HG03175 (cell line): ENCODE measurements at regions not wholly inside any gene's neighbourhood (a gene's known extent, or its start where the extent isn't known, plus 50 kb on each side); places are given as distances from the start of the nearest gene placed in this dataset.

ENCODE experiments used
- ATAC-seq: cut with Tn5 transposase; IDR thresholded peaks from one replicate; pipeline ENCODE4 v1.9.1; 2021; ENCODE audit warnings: mild to moderate bottlenecking, moderate library complexity; ENCODE audit not compliant: unreplicated experiment

GRCh38 chr12:92539976-92540781 lies 162.6 kb upstream of the PLEKHG7 start:
- no peak for ATAC-seq

- peak; percentile 34 for ATAC-seq
These were observed 163.6 kb upstream of the PLEKHG7 start for GRCh38 chr12:92539110-92539749.

GRCh38 chr12:92537290-92537960 lies 165.4 kb upstream of the PLEKHG7 start:
- ATAC-seq = peak; percentile 41

GRCh38 chr12:92535961-92536360 lies 166.8 kb upstream of the PLEKHG7 start:
- no peak for ATAC-seq

- no peak for ATAC-seq
These were observed 169.4 kb upstream of the PLEKHG7 start for GRCh38 chr12:92533280-92533890.

- no peak for ATAC-seq
These were observed 172.1 kb upstream of the PLEKHG7 start for GRCh38 chr12:92530706-92531105.

GRCh38 chr12:92529944-92530343 lies 172.8 kb upstream of the PLEKHG7 start:
- ATAC-seq = no peak

- no peak for ATAC-seq
These were observed 174.2 kb upstream of the PLEKHG7 start for GRCh38 chr12:92528586-92528985.

GRCh38 chr12:92528097-92528496 lies 174.7 kb upstream of the PLEKHG7 start:
- ATAC-seq = no peak

GRCh38 chr12:92524489-92524888 lies 178.3 kb upstream of the PLEKHG7 start:
- no peak for ATAC-seq

- ATAC-seq = no peak
These were observed 182.3 kb upstream of the PLEKHG7 start for GRCh38 chr12:92520511-92520910.

- ATAC-seq = no peak
These were observed 183.5 kb upstream of the PLEKHG7 start for GRCh38 chr12:92519284-92519683.

GRCh38 chr12:92518071-92518470 lies 184.7 kb upstream of the PLEKHG7 start:
- no peak for ATAC-seq

GRCh38 chr12:92516277-92516600 lies 186.6 kb upstream of the PLEKHG7 start:
- ATAC-seq = no peak

GRCh38 chr12:92513231-92513730 lies 189.5 kb upstream of the PLEKHG7 start:
- no peak for ATAC-seq

GRCh38 chr12:92511786-92512185 lies 191.0 kb upstream of the PLEKHG7 start:
- no peak for ATAC-seq

- no peak for ATAC-seq
These were observed 193.5 kb upstream of the PLEKHG7 start for GRCh38 chr12:92509156-92509738.

- ATAC-seq = no peak
These were observed 195.9 kb upstream of the PLEKHG7 start for GRCh38 chr12:92506891-92507290.

- ATAC-seq = no peak
These were observed 196.3 kb upstream of the PLEKHG7 start for GRCh38 chr12:92506460-92506859.

GRCh38 chr12:92505254-92506231 lies 197.2 kb upstream of the PLEKHG7 start:
- ATAC-seq = peak; percentile 18
